ENCODE measurements at regions not wholly inside any gene's neighbourhood (a gene's known extent, or its start where the extent isn't known, plus 50 kb on each side); places are given as distances from the start of the nearest gene placed in this dataset.

DNA sequence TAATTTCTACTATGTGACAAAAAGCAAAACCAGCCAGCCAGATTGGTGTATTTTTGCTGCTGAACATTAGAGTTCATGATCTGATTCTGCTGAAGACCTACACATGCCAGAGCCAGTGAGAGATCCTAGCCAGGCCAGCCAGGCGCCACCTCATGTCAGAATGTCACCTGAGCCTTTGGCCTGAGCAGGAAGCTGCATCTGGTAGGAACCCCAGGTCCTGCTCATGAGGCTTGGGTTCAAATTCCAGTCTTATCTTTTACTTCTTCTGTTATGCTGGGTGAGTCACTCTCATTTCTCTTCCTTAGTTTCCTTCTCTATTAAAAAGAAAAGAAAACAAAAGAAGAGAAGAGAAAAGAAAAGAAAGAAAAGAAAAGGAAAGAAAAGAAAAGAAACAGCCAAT, 585.1 kb upstream of the CDH5 start:
- TF ChIP-seq, protein P1, sequence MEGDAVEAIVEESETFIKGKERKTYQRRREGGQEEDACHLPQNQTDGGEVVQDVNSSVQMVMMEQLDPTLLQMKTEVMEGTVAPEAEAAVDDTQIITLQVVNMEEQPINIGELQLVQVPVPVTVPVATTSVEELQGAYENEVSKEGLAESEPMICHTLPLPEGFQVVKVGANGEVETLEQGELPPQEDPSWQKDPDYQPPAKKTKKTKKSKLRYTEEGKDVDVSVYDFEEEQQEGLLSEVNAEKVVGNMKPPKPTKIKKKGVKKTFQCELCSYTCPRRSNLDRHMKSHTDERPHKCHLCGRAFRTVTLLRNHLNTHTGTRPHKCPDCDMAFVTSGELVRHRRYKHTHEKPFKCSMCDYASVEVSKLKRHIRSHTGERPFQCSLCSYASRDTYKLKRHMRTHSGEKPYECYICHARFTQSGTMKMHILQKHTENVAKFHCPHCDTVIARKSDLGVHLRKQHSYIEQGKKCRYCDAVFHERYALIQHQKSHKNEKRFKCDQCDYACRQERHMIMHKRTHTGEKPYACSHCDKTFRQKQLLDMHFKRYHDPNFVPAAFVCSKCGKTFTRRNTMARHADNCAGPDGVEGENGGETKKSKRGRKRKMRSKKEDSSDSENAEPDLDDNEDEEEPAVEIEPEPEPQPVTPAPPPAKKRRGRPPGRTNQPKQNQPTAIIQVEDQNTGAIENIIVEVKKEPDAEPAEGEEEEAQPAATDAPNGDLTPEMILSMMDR (IDR thresholded peaks at IDR 0.05), result no peak
- no peak for TF ChIP-seq EZH2 (IDR thresholded peaks at IDR 0.05; ENCODE audit: borderline replicate concordance, insufficient read depth, low read depth, low read length, poor library complexity, severe bottlenecking)
